PC-9 (cell line): ENCODE measurements at regions not wholly inside any gene's neighbourhood (a gene's known extent, or its start where the extent isn't known, plus 50 kb on each side); places are given as distances from the start of the nearest gene placed in this dataset.

Experiments
- CTCF ChIP-seq: fragments of 200-600 bp; sonication (generic); conservative IDR thresholded peaks from 2 replicates; pipeline ENCODE4 v1.6.1; 2017; ENCODE audit warnings: mixed run types, antibody characterized with exemption, mild to moderate bottlenecking, moderate library complexity
- EZH2 ChIP-seq: fragments of 200-600 bp; sonication (generic); IDR thresholded peaks from 2 replicates; pipeline ENCODE4 v1.8.0; 2017; ENCODE audit warnings: antibody characterized with exemption, low read depth

- TF ChIP-seq CTCF: no peak
- no peak for TF ChIP-seq EZH2
Observed at GRCh38 chr2:224146356-224147160, 107.5 kb upstream of the SERPINE2 start.
